Fibroblast of lung (primary cell): ENCODE measurements at regions not wholly inside any gene's neighbourhood (a gene's known extent, or its start where the extent isn't known, plus 50 kb on each side); places are given as distances from the start of the nearest gene placed in this dataset.
A peak's percentile ranks its signal among the peaks of the same experiment; 100 is the strongest.

ENCODE experiments used
- DNase-seq, 2 donors: peaks; one replicate each; pipeline versions ENCODE4 v3.0.0 to v3.0.0-alpha.2; 2010; ENCODE audit warnings: low read depth in 2 of 2
- H2AFZ ChIP-seq: 2 replicates; pipeline ENCODE4 v1.5.1; 2012; ENCODE audit warnings: low read length, control low read depth, inconsistent platforms
- H3K27ac ChIP-seq: 2 replicates; pipeline ENCODE4 v1.5.1; 2011; ENCODE audit warnings: low read length, control low read depth; ENCODE audit not compliant: insufficient read depth
- H3K27me3 ChIP-seq: 2 replicates; pipeline ENCODE4 v1.5.1; 2011; ENCODE audit warnings: mild to moderate bottlenecking, low read length; ENCODE audit not compliant: control insufficient read depth, insufficient read depth
- H3K36me3 ChIP-seq: 2 replicates; pipeline ENCODE4 v1.5.1; 2011; ENCODE audit warnings: low read length; ENCODE audit not compliant: control insufficient read depth, insufficient read depth
- H3K4me1 ChIP-seq: 2 replicates; pipeline ENCODE4 v1.5.1; 2011; ENCODE audit warnings: low read length; ENCODE audit not compliant: control insufficient read depth, insufficient read depth; ENCODE audit errors: extremely low read depth
- H3K4me2 ChIP-seq: 2 replicates; pipeline ENCODE4 v1.5.1; 2011; ENCODE audit warnings: low read length, control low read depth; ENCODE audit not compliant: insufficient read depth; ENCODE audit errors: extremely low read depth
- H3K4me3 ChIP-seq, 4 experiments: fragments of 200-600 bp in 1 of 4; sonication (generic) in 1 of 4; replicated peaks in 1 of 4; 2 replicates each; pipeline ENCODE4 v1.5.1; 2011 to 2016; ENCODE audit warnings: low read length in 4 of 4, low read depth in 3 of 4, mild to moderate bottlenecking in 3 of 4, control low read depth in 2 of 4, inconsistent platforms in 1 of 4, mixed read lengths in 1 of 4; ENCODE audit not compliant: insufficient read depth in 1 of 4; ENCODE audit errors: control extremely low read depth in 1 of 4
- H3K79me2 ChIP-seq: 2 replicates; pipeline ENCODE4 v1.5.1; 2012; ENCODE audit warnings: mild to moderate bottlenecking, low read length, inconsistent platforms; ENCODE audit not compliant: control insufficient read depth, insufficient read depth
- H3K9ac ChIP-seq: 2 replicates; pipeline ENCODE4 v1.5.1; 2011; ENCODE audit warnings: mild to moderate bottlenecking, low read length, control low read depth; ENCODE audit not compliant: insufficient read depth
- H3K9me3 ChIP-seq: 2 replicates; pipeline ENCODE4 v1.5.1; 2012; ENCODE audit warnings: low read depth, low read length; ENCODE audit not compliant: control insufficient read depth, insufficient read depth
- H4K20me1 ChIP-seq: 2 replicates; pipeline ENCODE4 v1.5.1; 2011; ENCODE audit warnings: low read length; ENCODE audit not compliant: control insufficient read depth, insufficient read depth; ENCODE audit errors: extremely low read depth
- EZH2 ChIP-seq: IDR thresholded peaks from 2 replicates; pipeline ENCODE4 v1.5.1; 2012; ENCODE audit warnings: low read length, control low read depth, mild to moderate bottlenecking; ENCODE audit errors: missing control alignments
- TF ChIP-seq, protein P1 (sequence below), 2 donors: IDR thresholded peaks in 1 of 2; conservative IDR thresholded peaks in 1 of 2; 1 replicate in 1 of 2; 2 replicates in 1 of 2; pipeline ENCODE4 v1.5.1; 2011 to 2012; ENCODE audit warnings: low read length in 2 of 2, control low read depth in 1 of 2, inconsistent platforms in 1 of 2, low read depth in 1 of 2, mild to moderate bottlenecking in 1 of 2

DNA sequence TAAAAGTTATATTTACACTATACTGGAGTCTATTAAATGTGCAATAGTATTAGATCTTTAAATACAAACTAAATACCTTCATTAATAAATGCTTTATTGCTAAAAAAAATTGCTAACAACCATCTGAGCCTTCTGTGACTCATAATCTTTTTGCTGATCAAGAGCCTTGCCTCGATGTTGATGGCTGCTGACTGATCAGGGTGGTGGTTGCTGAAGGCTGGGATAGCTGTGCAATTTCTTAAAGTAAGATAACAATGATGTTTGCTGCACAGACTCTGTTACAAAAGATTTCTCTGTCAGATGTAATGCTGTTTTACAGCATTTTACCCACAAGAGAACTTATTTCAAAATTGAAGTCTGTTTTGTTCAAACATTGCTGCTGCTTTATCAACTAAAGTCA, 421.4 kb upstream of the CYRIA start:
- Histone ChIP-seq H2AFZ (no peak overlapping the region), H3K4me3 (no peak overlapping the region), H3K27ac (no peak overlapping the region), H4K20me1 (no peaks in the 10 kb centered on the region), H3K79me2 (no peaks in the 10 kb centered on the region), H3K27me3 (no peaks in the 10 kb centered on the region), H3K36me3 (no peaks in the 10 kb centered on the region), H3K4me2 (no peak overlapping the region), H3K4me1 (no peaks in the 10 kb centered on the region), H3K9ac (no peak overlapping the region), H3K9me3 (no peaks in the 10 kb centered on the region)
- no peak for DNase-seq
- TF ChIP-seq, protein P1, sequence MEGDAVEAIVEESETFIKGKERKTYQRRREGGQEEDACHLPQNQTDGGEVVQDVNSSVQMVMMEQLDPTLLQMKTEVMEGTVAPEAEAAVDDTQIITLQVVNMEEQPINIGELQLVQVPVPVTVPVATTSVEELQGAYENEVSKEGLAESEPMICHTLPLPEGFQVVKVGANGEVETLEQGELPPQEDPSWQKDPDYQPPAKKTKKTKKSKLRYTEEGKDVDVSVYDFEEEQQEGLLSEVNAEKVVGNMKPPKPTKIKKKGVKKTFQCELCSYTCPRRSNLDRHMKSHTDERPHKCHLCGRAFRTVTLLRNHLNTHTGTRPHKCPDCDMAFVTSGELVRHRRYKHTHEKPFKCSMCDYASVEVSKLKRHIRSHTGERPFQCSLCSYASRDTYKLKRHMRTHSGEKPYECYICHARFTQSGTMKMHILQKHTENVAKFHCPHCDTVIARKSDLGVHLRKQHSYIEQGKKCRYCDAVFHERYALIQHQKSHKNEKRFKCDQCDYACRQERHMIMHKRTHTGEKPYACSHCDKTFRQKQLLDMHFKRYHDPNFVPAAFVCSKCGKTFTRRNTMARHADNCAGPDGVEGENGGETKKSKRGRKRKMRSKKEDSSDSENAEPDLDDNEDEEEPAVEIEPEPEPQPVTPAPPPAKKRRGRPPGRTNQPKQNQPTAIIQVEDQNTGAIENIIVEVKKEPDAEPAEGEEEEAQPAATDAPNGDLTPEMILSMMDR (conservative IDR thresholded peaks at IDR 0.05 in 1 of 2, IDR thresholded peaks at IDR 0.05 in 1 of 2; ENCODE audit: low read depth in 1 of 2, low read length in 2 of 2) = no peak
- TF ChIP-seq EZH2 = no peak

DNA sequence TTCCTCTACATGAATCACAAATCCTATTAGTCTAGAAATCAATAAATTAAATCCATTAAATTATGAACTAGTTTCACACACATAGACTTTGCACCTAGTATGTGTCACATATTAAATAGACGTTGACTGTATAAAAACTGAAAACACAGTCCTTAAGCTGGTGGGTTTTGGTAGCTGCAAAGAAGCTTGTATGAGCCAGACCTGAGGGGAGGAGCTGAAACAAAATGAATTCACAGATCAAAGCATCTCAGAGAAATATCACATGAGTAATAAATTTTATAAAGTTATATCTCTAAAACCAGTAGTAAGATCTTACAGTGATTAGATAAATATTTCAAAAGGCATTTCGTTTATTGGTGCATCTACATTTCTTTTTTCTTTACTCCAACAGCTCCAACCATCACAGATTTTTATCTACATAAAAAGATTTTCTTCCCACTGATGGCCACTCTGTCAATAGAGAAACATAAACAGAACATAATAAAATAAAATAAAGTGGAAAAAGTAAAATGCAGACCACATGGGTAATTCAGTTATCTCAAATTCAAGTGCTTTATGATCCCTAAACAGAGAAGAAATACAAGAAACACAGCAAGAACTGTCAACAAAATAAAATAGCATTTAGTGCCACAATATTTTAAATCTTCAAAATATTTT, 420.0 kb upstream of the CYRIA start:
- no peak overlapping the region for H3K9ac ChIP-seq
- no peak overlapping the region for H2AFZ ChIP-seq
- no peaks in the 10 kb centered on the region for H3K27me3 ChIP-seq
- H3K4me3 ChIP-seq = no peak overlapping the region
- no peak overlapping the region for H3K4me2 ChIP-seq
- H3K9me3 ChIP-seq = no peaks in the 10 kb centered on the region
- no peaks in the 10 kb centered on the region for H3K4me1 ChIP-seq
- no peak for TF ChIP-seq EZH2
- TF ChIP-seq, protein P1 (conservative IDR thresholded peaks at IDR 0.05 in 1 of 2, IDR thresholded peaks at IDR 0.05 in 1 of 2; ENCODE audit: low read depth in 1 of 2, low read length in 2 of 2) = no peak
- H3K36me3 ChIP-seq = no peaks in the 10 kb centered on the region
- no peaks in the 10 kb centered on the region for H3K79me2 ChIP-seq
- H4K20me1 ChIP-seq = no peaks in the 10 kb centered on the region
- no peak for DNase-seq
- H3K27ac ChIP-seq = no peak overlapping the region

DNA sequence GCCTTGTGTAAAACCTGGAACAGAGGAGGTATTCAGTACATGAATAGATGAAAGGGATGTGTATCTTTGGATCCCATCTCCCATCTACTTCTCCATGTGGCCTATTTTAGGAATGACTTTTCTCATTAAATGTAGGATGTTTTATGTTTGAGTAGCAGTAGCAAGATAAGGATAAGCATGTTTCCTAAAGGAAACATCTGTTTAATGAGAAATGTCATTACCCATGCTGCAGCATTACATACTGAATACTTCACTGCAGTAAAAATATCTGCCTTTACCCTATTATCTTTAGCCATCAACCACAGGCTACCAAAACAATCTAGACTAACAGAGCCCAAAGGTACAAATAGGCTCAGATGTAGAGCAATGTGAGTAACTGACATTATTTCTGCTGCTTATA, 419.2 kb upstream of the CYRIA start:
- Histone ChIP-seq H3K27me3 (no peaks in the 10 kb centered on the region), H3K79me2 (no peaks in the 10 kb centered on the region), H3K9me3 (no peaks in the 10 kb centered on the region), H2AFZ (no peak overlapping the region), H3K4me2 (no peak overlapping the region), H4K20me1 (no peaks in the 10 kb centered on the region), H3K36me3 (no peaks in the 10 kb centered on the region), H3K27ac (no peak overlapping the region), H3K4me1 (no peaks in the 10 kb centered on the region), H3K4me3 (no peak overlapping the region), H3K9ac (no peak overlapping the region)
- peak in 1 of 2 donors; percentile 82 for DNase-seq
- TF ChIP-seq, protein P1 (conservative IDR thresholded peaks at IDR 0.05 in 1 of 2, IDR thresholded peaks at IDR 0.05 in 1 of 2; ENCODE audit: low read depth in 1 of 2, low read length in 2 of 2) = no peak
- no peak for TF ChIP-seq EZH2
